ENCODE measurements at regions not wholly inside any gene's neighbourhood (a gene's known extent, or its start where the extent isn't known, plus 50 kb on each side); places are given as distances from the start of the nearest gene placed in this dataset.
"Not testable (repeated sequence)": the region's sequence is repeated elsewhere in the genome, so short reads cannot be mapped to it uniquely, and the experiment has no call there.

DNA sequence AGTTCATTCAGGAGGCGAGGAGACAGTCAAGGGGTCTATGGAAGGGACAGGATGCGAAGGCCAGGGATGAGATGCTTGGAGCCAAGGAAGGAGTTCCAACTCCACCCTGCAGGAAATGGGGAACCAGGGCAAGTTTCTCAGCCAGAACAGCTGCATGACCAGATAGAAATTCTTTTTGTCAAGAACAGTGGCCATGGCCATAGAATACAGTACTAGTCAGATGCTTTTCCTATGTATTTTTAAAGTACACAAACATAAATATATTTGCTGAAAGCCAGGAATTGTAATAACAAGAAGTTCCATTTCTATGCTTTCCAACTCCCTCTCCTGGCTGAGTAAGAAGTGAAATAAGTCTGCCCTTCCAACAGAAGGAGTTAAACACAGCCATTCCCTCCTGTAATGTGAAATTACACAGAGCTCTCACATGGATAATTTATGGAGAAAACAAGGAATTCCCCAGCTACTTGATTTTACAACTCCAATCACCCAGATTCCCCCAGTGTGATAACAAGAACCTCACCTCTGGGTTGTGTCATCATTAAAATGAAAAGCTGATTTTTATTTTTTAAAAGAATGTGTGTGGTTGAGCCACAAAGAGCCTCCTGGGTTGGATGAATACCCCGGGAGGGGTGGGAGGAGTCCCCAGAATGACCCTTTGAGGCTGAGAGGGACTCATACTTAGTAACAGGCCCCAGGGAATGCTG is 124.6 kb upstream of the ARHGEF3 start:
- DNase-seq (ENCODE audit: low spot score) = no peak

DNA sequence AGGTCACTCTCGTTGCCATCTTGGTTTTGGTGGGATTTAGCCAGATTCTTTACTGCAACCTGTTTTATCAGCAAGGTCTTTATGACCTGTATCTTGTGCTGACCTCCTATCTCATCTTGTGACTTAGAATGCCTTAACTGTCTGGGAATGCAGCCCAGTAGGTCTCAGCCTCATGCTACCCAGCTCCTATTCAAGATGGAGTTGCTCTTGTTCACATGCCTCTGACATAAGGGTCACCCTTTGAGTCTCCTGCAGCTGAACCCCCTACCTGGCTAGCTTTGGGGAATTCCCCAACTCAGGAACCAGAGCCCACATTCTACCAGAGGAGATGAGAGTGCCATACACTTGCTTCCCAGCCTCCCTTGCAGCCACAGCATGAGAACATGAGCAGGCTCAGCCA is 123.0 kb upstream of the ARHGEF3 start:
- DNase-seq (ENCODE audit: low spot score) = not testable (repeated sequence)

DNA sequence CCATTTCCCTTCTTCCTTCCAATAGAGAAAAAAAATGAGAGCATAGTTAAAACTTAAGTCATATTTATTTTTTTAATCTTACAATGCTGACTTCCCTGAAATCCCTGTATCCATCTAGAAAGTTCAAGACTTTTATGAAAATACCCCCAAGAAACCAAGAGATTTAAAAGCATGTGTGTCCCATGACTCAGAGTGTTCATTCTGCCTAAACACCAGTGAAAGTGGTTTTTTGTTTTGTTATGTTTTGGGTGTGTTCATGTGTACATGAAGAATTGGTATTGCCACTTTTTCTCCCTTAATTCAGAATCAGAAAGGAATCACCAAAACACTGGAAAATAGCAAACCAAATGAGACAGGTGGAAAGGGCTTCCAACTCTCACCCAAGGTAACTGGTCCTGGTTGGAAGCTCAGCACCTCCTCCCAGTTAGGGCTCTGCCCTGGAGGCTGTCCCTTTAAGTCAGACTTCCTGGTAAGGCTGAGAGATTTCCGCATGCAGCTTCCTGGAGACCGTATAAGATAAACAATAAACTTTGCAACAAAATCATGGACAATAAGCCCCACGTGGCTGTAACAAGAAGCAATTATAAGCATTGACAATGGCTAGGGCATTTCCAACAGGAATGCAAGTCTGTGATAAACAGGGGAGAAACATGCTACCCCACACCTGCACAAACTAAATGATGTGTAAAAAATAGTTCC is 121.9 kb upstream of the ARHGEF3 start:
- DNase-seq (ENCODE audit: low spot score) = peak; percentile 54

DNA sequence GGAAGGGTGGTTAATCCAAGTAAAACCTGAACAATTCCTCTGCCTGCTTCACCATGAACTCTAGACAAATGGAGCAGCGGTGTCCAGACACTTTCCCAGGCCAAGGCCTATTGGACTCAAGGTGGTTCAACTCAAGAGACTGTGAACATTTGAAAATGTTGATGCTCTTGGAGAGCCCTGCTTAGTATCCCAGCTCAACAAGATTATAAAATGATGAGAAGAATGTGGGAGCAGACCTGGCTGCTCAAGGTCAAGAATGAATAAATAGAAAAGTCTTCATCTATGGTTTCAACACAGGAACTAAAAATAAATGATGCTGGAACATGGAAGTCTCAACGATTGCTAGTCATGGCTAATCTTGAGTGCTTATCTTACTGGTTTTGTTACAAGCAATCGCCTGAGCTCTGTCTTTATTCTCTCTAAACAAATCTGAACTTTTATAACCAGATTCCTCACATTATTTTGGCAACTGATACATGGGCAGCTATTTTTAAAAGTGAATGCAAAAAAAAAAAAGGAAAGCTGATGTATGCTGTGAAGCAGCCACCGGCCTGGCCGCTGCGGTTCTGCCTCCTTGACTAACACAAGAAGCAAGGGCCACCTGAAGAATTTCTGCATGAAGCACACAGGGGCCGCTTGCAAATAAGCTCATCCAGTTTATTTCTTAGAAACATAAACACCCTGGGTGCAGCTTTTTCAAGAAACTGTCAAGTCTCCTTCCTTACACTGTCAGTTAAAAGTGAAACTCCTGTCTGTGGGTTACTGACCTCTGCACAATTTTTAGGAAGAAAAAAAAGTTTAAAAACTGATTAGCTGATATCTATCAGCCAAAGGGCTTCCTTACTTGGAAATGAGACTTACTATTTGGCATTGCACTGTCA is 120.1 kb upstream of the ARHGEF3 start:
- peak; percentile 54 for DNase-seq (ENCODE audit: low spot score)

DNA sequence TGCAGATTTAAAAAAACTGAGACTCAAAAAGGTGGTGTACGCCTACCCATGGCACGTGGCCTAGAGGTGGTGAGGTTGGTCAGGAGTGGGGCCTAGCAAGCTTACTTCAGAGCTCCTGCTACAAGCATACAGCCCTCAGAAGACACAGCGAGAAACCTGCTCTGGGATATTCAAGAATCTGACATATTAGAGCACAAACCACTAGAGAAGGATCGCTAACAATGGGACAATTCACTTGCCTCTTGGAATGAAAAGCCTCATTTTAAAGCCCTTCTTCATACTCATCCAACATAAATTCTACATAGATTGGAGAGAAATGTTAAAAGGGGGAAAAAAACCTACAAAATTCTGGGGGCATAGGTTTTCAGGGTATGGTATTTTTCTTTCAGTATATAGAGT is 118.0 kb upstream of the ARHGEF3 start:
- no peak for DNase-seq (ENCODE audit: low spot score)

DNA sequence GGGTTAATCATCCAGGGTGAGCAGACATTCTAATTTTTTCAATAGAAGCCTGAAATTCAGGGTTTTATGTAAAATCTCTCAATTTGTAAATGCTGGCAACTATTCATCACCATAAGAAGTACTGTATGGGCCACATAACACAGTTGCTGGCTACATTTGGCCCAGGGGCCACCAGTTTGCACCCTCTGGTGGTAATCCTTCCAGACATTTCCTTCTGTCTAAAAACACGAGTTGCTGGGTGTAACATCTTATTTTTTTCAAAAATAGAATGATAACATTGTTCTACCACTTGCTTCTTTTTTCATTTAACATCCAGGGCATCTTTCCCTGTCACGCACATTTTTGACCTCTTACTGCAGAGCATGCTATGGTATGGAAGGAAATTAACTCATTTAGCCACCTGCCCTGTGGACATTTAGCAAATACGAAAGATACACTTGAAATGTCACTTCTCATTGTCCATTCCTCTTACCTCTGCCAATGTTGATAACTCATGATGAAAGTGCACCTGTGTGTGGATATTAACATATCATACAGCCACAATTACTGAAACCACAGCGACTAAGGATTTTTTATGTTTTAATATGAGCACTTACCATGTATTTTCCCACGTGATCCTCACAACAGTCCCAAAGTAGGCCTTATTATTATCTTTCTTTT is 117.5 kb upstream of the ARHGEF3 start:
- no peak for DNase-seq (ENCODE audit: low spot score)

DNA sequence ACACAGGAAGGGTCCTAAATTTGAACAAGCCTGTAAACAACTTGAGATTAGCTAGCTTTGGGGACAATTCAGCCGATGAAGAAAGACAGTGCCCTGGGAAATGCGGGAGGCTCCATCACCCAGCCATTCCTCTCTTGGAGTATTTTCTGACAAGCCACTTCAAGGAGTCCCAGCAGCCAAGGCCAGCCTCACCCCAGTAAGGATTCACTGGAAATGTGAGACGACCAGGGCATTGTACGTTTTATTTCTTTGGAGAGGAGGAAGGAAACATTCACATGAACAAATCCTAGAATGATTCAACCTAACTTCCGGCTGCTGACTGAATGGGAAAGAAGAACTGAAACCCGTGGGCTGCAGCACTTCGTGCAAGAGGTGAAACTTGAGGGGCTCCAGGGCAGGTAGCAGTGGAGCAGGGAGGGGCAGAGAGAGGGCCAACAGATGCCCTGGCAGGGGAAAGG is 116.4 kb upstream of the ARHGEF3 start:
- no peak for DNase-seq (ENCODE audit: low spot score)

DNA sequence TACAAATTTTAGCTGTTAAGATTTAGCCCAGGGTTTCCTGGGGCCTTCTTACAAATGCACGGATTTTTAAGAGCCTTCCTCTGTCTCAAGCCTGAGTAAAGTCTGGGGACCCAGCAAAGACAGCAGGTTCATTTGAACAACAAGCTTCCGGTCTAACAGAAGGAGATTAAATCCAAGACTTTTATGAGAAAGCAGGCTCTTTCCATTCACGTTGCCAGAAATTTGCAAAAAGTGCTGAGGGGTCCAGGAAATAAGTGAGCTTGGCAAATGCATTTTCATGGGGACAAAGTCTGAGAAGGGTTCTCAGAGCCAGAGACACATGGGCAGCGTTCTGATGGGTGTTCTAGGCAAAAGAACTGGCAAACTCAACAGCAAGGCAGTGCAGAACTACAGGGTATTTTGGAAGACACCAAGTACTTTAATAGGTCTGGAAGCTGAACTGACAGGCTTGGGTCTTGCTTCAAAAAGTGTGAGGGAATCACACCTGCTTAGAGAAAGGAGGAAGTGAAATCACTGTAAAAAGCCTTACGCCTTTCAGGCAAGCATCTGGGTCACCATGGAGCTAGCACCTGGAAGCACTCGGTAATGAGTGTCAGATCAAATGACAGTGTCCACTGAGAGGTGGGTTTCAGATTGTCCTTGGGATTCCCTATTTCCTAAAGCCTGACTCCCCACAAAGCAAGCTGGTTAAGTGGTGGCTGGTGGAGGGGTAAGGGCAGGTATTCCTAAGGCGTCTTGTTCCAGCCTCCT is 115.8 kb upstream of the ARHGEF3 start:
- DNase-seq (ENCODE audit: low spot score) = no peak

DNA sequence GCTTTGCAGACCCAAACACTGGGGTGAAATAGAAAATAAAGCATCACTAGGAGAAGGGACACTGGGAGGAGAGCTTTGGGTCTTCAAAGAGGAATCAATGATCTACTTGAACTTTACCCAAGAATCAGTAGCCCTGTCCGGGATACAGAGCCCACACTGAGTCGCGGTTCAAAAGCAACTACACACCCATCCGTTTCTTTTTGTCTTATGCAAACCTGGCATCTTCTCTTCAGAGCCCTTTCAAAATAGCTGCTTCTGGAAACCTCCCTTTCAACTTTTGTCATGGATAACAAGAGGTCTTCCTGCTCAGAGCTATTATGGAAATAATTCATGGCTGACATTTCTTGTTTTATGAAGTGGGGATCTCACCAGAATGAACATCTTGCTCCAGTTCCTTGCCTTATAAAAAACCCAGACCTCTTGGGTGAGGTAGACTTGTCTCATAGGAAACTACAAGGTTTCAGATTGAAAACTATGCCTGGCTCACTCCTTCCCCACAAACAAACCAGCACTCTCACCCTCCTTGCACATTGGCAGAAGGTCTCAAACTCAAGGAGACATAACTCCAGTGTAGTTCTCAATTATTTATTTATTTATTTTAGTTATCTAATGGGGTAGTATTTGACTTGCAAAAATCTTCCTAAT is 115.1 kb upstream of the ARHGEF3 start:
- DNase-seq (ENCODE audit: low spot score) = no peak

DNA sequence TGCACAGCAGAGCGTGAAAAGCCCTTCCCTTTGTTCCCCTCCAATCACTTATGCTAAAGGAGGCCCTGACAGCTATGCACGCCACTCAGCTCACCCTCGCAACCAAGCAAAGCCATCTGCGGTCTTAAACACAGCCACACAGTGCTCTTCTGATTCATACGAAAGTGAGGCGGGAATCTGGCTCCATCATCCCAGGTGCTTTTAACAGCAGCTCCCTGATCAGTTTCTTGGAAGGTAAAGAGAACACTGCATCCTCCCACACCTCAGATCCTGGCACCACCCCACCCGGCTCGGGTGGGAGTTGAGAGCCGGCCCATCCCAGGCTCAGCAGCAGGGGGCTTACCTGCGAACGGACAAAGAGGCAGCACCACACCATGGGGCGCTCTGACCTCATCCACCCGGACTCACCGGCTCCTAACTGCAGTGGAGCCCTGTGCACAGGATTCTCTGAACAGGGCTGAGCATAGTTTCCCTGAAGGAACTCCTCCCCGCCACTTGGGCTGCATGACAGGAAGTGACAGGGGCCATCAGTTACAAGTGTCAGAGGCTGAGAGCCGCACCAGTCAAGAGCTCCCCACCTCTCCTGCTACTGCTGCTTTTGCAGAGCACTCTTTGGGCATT is 114.3 kb upstream of the ARHGEF3 start:
- DNase-seq (ENCODE audit: low spot score) = no peak

DNA sequence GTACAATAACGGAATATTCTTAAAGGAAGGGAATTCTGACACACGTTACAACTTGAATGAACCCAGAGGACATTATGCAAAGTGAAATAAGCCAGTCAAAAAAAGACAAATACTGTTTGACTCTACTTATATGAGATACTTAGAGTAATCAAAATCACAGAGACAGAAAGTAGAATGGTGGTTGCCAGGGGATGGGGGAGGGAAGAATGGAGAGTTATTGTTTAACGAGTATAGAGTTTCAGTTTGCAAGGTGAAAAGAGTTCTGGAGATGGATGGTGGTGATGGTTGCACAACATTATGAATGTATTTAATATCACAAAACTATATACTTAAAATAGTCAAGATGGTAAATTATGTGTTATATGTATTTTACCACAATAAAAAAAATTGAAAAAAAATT is 112.9 kb upstream of the ARHGEF3 start:
- no peak for DNase-seq (ENCODE audit: low spot score)

DNA sequence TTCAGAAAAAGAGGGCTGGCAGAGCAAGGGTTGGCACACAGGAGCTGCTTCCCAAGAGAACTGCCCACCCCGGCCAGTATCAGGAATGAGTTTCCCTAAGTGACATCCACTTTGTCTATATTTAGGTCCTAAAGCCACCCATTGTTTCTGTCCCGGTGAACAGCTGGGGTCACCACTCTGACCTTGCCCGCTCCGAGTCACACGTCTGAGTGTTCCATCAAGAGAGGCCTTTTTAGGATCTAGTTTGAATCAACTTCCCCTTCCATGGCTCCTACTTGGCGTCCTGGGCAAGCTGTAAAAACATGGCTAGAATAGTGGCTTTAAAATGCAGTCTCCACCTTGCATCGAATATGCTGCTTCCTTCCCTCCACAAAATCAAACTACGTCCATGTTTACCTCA is 109.6 kb upstream of the ARHGEF3 start:
- DNase-seq (ENCODE audit: low spot score) = no peak

DNA sequence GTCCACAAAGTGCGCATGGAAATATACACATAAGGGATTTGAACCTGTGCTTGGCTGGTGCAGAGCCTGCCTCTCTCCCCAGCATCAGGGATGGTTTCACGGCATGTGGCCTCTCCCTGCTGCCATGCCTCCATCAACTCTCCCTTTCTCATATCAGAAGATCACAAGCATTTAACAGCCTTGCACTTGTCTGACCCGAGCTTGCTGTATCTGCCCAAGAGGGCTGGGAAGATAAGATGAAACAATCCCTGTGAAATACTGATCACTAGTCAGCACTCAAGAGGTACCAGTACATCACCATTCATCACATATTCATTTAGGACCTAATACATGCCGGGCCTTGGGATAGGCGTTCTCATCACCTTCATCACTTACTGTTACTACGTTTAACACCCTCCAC is 107.6 kb upstream of the ARHGEF3 start:
- no peak for DNase-seq (ENCODE audit: low spot score)

DNA sequence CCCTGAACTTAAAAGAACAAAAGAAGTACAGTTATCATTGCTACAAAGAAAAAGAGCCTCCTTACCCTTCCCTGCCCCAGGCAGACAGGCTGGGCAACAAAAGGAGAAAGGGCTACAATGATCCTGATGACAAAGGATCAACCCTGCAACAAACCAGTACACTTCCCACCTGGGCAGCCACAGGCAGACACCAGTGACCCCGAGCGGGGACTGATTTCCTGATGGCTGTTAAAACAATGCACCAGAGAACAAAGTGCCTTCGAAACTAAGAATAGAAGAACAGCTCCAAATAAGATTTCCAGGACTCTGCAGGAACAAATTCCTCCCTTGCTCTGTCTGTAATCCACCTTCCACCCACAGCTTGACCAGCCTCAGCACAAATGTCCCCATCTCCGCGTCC is 106.3 kb upstream of the ARHGEF3 start:
- no peak for DNase-seq (ENCODE audit: low spot score)

DNA sequence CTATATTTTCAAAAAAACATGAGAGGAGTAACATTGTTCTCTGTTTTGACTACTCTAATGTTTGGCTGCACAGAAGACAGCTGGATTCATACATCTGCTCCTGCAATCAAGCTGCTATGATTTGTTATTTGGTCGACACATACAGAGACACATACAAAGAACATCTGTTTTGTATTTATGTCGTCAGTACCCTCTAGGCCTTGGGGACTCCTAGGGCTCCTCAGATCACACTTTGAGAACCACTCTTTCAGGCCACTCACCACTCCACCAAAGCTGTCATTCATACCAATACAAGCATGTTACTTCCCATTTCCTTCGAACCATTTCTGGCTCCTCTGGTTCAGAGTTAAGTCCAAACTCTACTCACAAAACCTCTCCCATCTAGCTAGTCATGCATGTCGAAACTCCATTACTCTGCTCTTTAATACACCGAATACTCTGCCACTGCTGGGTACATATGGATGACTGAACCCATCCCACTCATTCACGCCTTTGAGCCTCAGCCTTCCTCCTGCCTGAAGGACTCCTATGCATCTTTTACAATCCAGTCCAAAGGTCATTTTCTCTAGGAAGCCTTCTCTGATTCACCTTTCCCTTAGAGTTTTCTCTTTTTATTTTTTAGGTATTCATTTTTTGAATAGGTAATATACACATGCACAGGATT is 102.9 kb upstream of the ARHGEF3 start:
- DNase-seq (ENCODE audit: low spot score) = no peak

DNA sequence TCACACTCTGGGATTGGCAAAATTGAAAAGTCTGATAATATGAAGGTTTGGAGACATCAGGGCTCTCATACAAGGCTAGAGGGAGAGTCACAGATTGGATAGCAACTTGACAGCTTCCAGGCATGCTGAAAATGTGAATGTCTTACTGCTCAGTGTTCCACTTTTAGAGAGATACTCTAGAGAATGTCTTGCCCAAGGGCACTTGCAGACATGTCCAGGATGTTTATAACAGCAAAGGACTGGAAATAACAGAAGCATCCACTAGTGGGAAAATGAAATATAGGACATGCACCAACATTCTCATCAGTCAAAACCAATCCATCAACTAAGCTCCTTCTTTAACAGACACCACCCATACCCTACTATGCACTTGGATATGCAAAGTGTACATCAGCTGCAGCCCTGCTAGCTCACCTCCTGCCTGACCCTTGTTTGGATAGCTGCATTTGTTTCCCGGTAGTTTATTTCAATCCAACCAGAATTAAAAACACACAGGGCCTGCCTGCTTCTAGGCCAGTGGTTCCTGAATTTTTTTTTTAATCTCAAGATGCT is 101.6 kb upstream of the ARHGEF3 start:
- no peak for DNase-seq (ENCODE audit: low spot score)

DNA sequence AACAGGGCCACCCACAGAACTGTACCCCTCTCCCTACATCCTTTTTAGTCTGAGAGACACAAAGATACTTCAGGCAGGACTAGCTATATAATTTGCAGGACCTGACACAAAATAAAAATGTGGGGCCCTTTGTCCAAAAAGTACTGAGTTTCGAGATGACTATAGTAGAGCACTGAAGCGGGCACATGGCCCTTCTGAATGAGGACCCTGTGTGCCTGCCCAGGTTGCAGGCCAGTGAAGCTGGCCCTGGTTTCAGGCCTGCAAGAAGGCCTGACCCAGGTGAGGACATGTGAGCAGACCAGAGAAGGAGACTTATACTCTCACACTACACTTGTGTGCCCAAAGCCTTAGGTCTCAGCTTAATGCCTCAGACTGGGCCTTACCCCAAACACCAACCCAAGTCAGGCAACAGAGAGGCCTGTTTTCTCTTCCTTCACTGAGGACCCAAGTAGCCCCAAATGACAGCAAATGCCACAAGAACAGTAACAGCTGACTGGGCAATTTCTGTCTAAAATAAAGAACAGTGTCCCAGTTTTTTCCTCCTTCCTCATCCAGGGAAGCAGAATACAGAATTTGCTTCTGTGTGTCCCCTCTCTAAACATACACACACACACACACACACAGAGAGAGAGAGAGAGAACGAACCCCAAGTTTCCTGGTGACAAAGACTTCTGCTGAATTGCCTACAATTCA is 100.9 kb upstream of the ARHGEF3 start:
- no peak for DNase-seq (ENCODE audit: low spot score)

DNA sequence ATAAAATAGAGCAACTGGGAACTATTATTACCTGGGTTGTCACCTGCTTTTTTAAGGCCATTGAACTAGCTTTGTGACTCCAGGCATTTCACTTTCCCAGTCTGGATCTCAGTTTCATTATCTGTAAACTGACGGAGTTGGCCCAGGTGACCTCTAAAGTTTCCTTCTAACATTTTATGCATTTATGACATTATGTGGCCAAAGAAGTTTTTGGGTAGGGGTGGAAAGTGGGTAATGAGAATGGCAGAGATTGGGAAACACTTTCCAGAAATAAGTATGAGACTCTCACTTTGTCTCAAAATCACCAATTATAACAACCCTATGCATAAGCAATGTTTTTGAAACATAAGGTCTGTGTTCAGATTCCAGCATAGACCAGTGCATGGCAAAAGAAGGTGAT is 99.1 kb upstream of the ARHGEF3 start:
- DNase-seq (ENCODE audit: low spot score) = no peak

DNA sequence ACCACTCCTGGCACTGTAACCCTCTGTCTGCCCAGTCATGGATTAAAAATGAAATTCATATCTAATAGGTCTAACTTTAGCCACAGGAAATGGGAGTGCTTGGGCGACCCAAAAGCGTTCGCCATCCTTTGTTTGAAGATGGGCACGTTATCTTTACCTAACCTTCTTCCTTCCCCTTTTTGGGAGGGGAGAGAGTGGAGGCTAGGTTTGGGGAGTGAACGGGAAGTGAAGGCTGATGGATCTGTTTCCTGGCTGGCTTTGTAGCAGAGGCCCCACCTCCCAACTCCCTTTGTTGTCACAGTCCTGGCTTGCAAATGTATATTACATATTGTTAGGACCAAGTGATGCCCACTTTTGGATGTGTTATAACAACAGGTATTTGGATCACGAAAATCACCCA is 98.1 kb upstream of the ARHGEF3 start:
- no peak for DNase-seq (ENCODE audit: low spot score)

All from ureter (tissue), 1 donor.